ENCODE measurements at regions not wholly inside any gene's neighbourhood (a gene's known extent, or its start where the extent isn't known, plus 50 kb on each side); places are given as distances from the start of the nearest gene placed in this dataset.

- no peak for TF ChIP-seq CTCF (IDR thresholded peaks at IDR 0.05)
- TF ChIP-seq POLR2A (IDR thresholded peaks at IDR 0.05) = no peak
- no peak for TF ChIP-seq EP300 (IDR thresholded peaks at IDR 0.05)
Observed at GRCh38 chr15:96070636-96071035, 259.9 kb upstream of the NR2F2 start.
